ENCODE measurements at regions not wholly inside any gene's neighbourhood (a gene's known extent, or its start where the extent isn't known, plus 50 kb on each side); places are given as distances from the start of the nearest gene placed in this dataset.

- DNase-seq (ENCODE audit: low read depth), result no peak
Measured at GRCh38 chr2:198706476-198707082, 751.2 kb downstream of the SATB2 start.

GRCh38 chr2:198703281-198703680 lies 754.5 kb downstream of the SATB2 start:
- DNase-seq (ENCODE audit: low read depth), result no peak

GRCh38 chr2:198702796-198703195 lies 754.9 kb downstream of the SATB2 start:
- DNase-seq (ENCODE audit: low read depth), result no peak

- DNase-seq (ENCODE audit: low read depth), result no peak
Measured at GRCh38 chr2:198701481-198701880, 756.3 kb downstream of the SATB2 start.

GRCh38 chr2:198700319-198700718 lies 757.4 kb downstream of the SATB2 start:
- DNase-seq (ENCODE audit: low read depth), result no peak

GRCh38 chr2:198698230-198698629 lies 759.5 kb downstream of the SATB2 start:
- no peak for DNase-seq (ENCODE audit: low read depth)

GRCh38 chr2:198697794-198698193 lies 759.9 kb downstream of the SATB2 start:
- no peak for DNase-seq (ENCODE audit: low read depth)

- no peak for DNase-seq (ENCODE audit: low read depth)
Measured at GRCh38 chr2:198697218-198697617, 760.5 kb downstream of the SATB2 start.

GRCh38 chr2:198695879-198696278 lies 761.9 kb downstream of the SATB2 start:
- no peak for DNase-seq (ENCODE audit: low read depth)

GRCh38 chr2:198692907-198693510 lies 764.7 kb downstream of the SATB2 start:
- DNase-seq (ENCODE audit: low read depth), result no peak

- DNase-seq (ENCODE audit: low read depth), result no peak
Measured at GRCh38 chr2:198691236-198691635, 766.5 kb downstream of the SATB2 start.

- DNase-seq (ENCODE audit: low read depth), result no peak
Measured at GRCh38 chr2:198664321-198664720, 793.4 kb downstream of the SATB2 start.

- DNase-seq (ENCODE audit: low read depth), result no peak
Measured at GRCh38 chr2:198662905-198663304, 794.8 kb downstream of the SATB2 start.

GRCh38 chr2:198660501-198660900 lies 797.2 kb downstream of the SATB2 start:
- no peak for DNase-seq (ENCODE audit: low read depth)

- DNase-seq (ENCODE audit: low read depth), result no peak
Measured at GRCh38 chr2:198659096-198659870, 798.5 kb downstream of the SATB2 start.

GRCh38 chr2:198657512-198658121 lies 800.1 kb downstream of the SATB2 start:
- DNase-seq (ENCODE audit: low read depth), result peak; percentile 17

- DNase-seq (ENCODE audit: low read depth), result no peak
Measured at GRCh38 chr2:198656869-198657268, 800.9 kb downstream of the SATB2 start.

- DNase-seq (ENCODE audit: low read depth), result no peak
Measured at GRCh38 chr2:198654646-198655045, 803.1 kb downstream of the SATB2 start.

- DNase-seq (ENCODE audit: low read depth), result no peak
Measured at GRCh38 chr2:198653311-198653710, 804.4 kb downstream of the SATB2 start.

GRCh38 chr2:198652461-198652860 lies 805.3 kb downstream of the SATB2 start:
- DNase-seq (ENCODE audit: low read depth), result no peak

GRCh38 chr2:198645816-198646215 lies 811.9 kb downstream of the SATB2 start:
- DNase-seq (ENCODE audit: low read depth), result no peak

- no peak for DNase-seq (ENCODE audit: low read depth)
Measured at GRCh38 chr2:198641161-198641560, 816.6 kb downstream of the SATB2 start.

- DNase-seq (ENCODE audit: low read depth), result no peak
Measured at GRCh38 chr2:198640463-198640862, 817.3 kb downstream of the SATB2 start.

Measured in Daoy (cell line).